ENCODE measurements at regions not wholly inside any gene's neighbourhood (a gene's known extent, or its start where the extent isn't known, plus 50 kb on each side); places are given as distances from the start of the nearest gene placed in this dataset.
A peak's percentile ranks its signal among the peaks of the same experiment; 100 is the strongest.

DNA sequence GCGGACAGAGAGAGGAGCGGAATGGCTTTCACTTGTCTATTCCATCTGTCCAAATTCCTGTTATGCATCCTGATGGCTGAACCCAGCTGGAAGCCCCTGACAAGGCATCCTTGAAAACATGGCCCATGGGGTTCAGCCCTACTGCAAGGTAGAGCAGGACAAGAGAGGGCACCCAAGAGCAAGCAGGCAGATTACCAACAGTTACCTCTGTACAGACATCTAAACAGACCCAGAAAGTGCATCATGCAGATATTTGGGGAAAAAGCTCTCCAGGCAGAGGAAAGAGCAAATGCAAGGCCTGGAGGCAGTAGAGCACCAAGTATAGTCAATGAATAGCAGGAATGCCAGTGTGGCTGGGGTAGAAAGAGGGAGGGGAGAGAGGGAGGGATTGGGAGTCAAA is 407.5 kb downstream of the PCNX1 start:
- DNase-seq (ENCODE audit: extremely low read depth in 1 of 11, low read depth in 9 of 11, low spot score in 4 of 11) = no peak

DNA sequence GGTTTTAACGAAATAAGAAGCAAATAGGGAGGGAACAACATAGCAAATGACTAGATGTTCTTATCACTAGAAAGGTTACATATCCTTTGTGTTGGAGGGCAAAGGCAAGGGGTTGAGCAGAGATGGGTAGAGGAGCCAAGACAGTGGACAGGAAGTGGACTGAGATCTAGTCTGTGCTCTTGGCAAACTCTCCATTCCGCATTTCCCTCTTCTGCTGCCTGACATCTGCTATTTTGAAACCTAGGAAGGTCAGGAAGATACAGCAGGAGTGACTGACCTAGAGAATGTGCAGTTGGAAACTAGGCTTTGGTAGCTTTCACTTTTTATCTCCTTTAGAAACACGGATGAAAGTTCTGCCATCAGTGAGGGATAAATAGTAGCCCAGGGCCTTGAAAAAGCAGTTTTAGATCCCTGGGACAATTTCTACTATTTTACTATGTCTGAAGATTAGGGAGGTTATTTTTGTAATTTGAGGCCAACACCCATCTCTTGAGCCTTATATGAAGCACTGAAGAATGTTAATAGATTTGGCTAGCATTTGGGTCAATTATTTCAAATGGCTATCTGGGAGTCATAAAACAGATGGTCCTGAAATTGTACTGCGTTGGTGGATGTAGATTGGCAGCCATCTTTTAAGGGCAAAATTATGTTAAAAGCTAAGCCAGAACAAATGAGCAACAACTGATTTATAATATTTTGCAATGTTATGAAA is 410.3 kb downstream of the PCNX1 start:
- DNase-seq (ENCODE audit: extremely low read depth in 1 of 11, low read depth in 9 of 11, low spot score in 4 of 11) = no peak

DNA sequence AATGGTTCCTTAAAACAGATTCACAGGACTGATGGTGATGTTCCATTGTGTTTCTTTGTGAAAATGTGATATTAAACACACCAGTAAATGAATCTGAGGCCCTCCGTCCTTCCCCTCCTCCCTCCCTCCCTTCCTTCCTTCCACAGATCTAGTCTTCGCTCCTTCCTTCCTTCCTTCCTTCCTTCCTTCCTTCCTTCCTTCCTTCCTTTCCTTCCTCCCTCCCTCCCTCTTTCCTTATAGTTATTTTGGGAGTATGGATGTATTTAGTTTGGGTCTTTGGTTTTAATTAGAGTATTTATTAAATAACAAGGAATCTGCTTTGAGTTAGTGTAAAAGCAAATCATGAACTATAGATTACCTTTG is 410.8 kb downstream of the PCNX1 start:
- DNase-seq (ENCODE audit: extremely low read depth in 1 of 11, low read depth in 9 of 11, low spot score in 4 of 11) = no peak

DNA sequence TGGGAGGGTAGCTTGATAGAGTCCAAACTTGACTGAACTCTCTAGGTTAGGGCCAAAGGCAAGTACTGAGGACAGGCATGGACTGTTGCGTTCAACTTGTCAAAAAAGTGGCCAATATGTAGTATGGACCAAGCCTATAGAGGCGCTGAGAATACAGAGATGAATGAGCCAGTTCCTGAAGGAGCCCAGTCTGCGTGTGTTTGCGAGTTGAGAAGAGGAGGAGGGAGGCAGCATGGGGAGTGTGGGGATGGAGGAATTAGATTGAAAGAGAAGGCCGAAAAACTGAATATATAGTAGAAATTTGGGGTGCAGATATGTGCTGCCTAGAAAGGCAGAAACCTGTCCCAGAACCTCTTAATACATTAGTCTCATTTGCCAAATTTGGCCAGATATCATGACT is 412.4 kb downstream of the PCNX1 start:
- peak in 2 of 11 donors; percentile 15 for DNase-seq (ENCODE audit: extremely low read depth in 1 of 11, low read depth in 9 of 11, low spot score in 4 of 11)

DNA sequence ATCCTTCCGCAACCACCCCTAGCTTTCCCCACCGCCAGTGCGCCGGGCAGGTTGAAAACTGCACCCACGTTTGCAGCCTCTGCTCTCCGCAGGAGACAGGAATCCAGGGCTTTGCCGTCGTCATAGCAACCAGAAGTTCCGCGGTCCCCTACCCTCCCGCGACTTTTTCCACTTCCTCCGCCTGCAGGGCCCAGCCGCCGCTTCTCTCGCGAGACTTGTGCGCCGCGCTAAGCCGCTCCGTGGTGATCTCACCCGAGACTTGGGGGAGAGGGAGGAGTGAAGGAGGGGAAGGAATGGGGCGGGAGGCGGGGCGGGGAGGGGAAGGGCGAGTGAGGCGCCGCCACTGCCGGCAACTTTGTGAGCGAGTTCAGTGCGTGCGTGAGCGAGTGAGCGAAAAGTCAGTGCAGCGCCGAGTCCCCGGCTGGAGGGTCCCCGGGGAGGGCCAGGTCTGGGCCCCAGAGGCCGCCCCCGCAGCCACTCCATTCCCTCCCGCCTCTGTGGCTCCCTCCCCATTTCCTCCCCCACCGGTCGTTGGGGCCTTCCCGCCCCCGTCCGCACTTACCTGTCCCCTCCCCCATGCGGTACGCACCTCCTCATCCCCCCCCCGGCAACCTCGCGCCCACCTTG is 413.0 kb downstream of the PCNX1 start, which contains the start of gene SIPA1L1:
SIPA1L1 (plus strand) TSS at position 370 of the 627 bp plus-strand sequence.
- DNase-seq (ENCODE audit: extremely low read depth in 1 of 11, low read depth in 9 of 11, low spot score in 4 of 11) = peak; percentile 94 to 99 (median 98)

DNA sequence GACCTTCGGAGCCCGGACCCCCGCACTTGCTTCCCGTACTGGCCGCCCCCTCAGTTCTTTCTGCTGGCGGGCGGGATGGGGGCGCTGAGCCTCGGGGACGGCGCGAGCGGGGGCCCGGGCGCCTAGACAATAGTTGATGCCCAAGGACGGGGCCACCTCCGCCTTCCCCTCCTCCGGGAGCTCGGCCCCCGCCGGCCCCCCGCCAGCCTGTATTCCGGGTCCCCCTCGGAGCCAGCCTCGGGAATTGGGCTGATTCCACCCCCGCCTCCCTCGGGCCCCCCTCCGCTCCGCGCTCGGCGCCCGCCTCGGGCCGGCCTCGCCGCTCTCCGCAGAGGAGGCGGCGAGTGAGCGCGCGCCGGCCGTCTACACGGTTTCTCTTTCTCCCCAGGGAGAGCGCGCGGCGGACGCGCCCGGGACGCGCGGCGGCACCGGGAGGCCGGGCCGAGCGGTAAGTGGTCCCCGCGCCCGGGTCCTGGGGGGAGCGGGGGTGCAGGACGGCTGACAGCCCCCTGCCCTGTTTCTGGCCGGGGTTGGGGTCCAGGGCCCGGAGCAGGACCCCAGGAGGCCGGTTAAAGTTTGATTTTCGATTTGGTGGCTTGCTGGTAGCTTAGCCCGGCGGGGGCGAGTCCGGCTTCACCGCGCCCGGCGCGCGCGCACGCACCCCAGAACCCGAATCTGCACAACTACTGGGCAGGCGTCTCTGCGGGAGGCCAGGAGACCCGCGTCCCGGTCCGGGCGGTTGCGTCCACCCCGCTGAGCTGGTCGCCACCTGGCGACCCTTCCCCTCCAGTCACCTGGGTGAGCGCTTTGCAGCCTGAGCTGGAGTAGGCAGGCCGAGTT is 413.7 kb downstream of the PCNX1 start:
- peak in 8 of 11 donors; percentile 36 to 63 (median 52) for DNase-seq (ENCODE audit: extremely low read depth in 1 of 11, low read depth in 9 of 11, low spot score in 4 of 11)

DNA sequence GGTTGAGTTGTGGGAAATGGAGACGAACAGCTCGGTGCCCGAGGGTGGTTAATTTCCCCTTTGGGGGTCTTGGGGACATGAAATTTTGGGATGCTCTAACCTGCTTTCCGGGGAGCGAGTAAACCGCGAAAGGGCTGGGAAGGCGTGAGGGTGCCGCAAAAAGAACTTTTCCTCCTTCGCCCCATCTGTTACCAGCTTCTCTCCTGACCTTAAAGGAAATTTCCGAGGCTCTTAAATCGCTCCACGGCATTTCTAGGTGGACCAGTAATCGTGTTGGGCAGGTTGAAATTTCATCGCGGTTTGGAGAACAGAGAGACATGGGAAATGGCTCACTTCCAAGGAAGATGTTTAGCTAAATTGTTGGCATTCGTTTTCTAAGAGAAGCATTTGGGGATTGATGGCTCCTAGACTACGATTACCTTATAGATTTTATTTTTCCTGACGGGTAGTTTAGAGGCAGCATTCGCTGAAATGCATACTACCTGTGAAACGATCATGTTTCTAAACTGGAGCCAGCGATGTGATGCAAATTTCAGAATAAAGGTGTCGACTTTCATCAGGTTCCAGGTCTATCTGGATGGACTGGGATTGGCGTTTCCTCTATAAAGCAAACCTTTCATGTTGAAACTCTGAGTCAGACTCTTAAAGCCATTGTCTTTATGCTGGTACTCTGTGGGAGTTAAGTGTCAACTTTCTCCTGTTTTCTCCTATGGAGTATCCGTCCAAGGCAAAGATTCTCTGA is 414.5 kb downstream of the PCNX1 start:
- peak in 7 of 11 donors; percentile 23 to 47 (median 34) for DNase-seq (ENCODE audit: extremely low read depth in 1 of 11, low read depth in 9 of 11, low spot score in 4 of 11)

DNA sequence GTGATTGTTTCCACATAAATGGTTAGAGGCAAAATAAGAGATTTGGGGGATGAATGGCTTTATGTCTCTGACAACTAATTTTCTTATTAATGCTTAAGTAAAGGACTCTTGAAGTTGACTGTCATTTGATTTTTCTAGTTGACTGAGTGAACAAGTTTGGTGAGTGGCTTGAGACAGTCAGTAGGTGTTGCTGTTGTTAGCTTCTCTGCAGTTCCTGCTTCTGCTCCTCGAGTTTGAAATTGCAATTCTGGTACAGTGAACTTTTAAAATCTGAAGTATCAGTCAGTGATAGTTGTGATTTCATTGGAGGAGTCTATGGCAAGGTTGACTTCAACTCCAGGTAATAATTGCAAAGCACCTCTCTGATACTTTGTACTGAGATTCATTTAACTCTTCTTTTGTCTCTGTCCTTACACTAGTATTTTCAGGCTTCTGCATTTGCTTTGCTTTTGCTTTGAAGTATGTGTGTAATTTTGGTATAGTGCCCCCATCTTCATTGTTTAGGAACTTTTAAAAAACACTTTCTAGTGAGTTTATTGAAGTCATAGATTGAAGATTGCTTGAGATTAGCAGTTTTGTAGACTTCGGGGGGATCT is 415.5 kb downstream of the PCNX1 start:
- peak in 6 of 11 donors; percentile 16 to 56 (median 30) for DNase-seq (ENCODE audit: extremely low read depth in 1 of 11, low read depth in 9 of 11, low spot score in 4 of 11)

DNA sequence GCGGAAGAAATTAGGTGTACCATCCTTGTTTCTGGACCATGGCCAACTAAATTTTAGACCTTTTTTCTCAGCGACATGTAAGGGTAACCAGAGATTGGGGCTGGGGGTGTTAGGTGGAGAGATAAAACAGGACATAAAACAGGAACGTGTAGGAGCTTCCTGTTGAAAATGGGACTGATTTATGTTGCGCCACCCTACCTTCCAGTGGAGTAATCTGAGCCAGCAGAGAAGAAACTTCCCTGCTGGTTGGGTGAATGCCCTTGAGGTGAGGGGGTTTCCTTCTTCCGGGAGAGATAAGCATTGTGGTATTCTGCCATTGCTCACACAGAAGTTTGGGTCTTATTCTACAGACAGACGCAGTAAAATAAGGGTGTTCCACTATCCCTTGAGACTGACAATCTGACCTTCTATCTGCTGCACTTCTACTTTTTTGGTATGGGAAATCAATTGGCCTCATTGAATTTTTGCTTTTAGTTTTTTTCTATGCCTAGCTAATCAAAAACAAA is 417.6 kb downstream of the PCNX1 start:
- DNase-seq (ENCODE audit: extremely low read depth in 1 of 11, low read depth in 9 of 11, low spot score in 4 of 11) = peak in 7 of 11 donors; percentile 16 to 59 (median 46)

DNA sequence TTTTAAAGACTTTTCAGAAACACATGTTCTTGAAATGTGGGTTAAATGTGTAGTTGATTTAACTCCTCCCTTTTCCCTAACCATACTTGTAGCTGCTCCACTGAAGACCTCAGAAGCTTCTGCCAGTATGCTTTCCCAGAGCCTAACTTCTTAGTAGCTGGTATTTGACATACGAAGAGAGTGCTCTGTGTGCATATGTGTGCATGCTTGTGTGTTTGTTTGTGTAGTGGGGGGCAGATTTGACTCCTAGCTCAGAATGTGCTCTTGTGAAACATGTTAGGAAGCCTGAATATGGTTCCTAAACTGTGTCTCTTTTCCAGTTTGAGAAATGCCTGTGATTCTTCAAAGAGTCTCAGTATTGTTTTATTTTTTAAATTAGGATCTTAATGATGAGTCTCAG is 420.4 kb downstream of the PCNX1 start:
- DNase-seq (ENCODE audit: extremely low read depth in 1 of 11, low read depth in 9 of 11, low spot score in 4 of 11) = no peak

DNA sequence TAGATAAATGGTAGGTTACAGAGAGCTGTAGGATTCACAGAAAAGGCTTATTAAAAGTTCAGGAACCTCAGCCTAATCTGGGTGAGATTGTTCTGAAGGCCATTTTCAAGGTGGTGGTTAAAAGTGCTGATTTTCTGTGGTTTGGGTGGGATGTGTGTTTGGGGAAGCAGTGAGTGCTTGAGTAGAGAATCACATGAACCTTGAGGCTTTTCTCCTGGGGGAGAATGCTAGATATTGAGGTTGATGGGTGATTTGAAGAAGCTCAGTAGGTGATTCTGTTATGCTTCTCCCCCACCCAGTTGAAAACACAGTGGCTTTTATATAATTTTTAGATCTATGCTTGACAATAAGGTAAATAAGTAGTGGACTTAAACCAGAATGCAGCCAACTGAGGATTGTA is 420.9 kb downstream of the PCNX1 start:
- DNase-seq (ENCODE audit: extremely low read depth in 1 of 11, low read depth in 9 of 11, low spot score in 4 of 11) = no peak

DNA sequence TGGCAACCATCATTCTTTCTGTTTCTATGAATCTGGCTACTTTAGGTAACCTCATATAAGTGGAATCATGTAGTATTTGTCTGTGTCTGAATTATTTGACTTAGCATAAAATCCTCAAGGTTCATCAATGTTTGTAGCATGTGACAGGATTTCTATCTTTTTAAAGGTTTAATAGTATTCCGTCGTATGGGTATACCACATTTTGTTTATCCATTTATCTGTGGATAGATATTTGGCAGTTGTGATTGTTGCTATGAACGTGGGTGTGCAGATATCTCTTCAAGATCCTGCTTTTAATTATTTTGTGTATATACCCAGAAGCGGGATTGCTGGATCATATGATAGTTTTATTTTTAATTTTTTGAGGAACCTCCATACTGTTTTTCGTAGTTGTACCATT is 421.7 kb downstream of the PCNX1 start:
- no peak for DNase-seq (ENCODE audit: extremely low read depth in 1 of 11, low read depth in 9 of 11, low spot score in 4 of 11)

DNA sequence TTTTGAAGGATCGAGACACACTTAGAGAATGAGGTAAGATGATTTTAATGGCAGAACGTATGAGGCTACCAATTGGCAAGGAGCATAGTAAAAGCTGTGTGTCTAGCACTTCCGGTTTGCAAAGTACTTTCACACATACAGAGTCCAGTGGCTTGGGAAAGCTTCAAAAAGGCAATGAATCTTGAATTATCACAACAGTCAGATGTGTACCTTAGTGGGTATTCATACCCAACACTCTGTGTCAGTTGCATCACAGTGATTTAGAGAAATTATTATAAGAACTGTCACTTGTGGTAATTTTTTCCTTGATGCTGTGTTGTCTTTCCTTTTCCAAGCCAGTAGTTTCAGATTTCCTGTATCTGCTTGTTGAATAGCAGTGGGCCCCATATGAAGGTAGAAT is 424.1 kb downstream of the PCNX1 start:
- DNase-seq (ENCODE audit: extremely low read depth in 1 of 11, low read depth in 9 of 11, low spot score in 4 of 11) = no peak

DNA sequence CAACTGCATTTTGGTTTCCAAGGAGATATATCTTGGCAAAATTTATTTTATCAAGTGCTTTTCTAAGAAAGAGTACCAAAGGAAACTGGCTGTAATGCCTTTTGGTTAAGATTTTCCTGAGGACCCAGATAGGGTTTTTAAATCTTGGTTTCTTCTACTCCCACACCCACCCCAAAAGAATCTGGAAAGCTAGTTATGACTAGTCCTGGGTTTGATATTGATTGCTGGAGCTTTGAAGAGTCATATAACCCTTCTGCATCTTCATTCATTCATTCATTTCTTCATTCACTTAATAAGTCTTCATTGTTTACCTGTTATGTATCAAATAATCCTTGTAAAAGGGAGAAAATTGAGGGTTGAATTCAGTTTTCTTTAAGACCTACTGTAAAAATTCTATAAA is 425.2 kb downstream of the PCNX1 start:
- no peak for DNase-seq (ENCODE audit: extremely low read depth in 1 of 11, low read depth in 9 of 11, low spot score in 4 of 11)

DNA sequence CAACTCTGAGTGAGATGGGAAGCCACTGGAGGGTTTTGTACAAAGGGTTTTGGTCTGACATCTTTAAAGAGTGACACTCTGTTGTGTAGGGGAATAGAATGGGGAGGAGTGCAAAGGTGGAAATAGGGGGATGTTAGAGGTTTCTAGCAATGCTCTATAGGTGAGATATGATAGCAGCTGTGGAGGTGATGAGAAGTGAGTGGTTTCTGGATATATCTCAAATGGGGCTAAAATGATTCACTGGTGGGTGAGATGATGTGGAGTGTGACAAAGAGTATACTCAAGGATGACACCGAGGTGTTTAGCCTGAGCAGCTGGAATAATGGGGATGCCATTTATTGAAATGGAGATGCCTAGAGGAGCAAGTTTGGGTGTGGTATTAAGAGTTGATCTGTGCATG is 426.4 kb downstream of the PCNX1 start:
- DNase-seq (ENCODE audit: extremely low read depth in 1 of 11, low read depth in 9 of 11, low spot score in 4 of 11) = no peak

DNA sequence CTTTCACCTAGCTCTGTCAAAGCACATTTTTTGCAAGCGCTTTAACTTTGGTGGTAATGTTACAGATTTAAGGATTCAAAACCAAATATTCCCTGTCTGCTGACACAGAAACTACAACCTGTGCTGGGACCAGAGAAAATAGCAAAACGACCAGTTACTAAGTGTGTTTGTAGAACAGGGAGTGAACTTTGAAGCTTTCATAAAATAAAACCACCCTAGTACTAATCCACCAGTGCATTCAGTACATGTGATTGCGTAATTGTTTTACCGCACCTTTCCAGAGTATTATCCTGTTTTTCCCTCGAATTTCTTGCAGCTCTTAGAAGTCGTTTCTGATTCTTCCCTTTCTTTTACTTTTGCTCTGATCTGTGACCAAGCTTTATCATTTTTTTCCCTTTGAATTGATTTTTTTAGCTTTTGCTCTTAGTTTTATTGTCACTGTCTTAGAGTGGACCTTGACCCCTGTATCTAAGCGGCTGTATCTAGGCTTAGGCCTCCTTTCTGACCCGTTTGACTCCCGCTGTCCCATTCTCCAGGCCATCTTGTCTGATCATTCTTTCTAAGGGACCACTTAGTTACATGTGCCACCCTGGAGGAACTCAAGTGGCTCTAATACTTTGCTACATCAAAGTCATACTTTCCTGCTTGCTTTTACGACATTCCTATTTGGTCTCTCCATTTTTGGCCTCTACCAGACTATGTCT is 429.4 kb downstream of the PCNX1 start:
- no peak for DNase-seq (ENCODE audit: extremely low read depth in 1 of 11, low read depth in 9 of 11, low spot score in 4 of 11)

DNA sequence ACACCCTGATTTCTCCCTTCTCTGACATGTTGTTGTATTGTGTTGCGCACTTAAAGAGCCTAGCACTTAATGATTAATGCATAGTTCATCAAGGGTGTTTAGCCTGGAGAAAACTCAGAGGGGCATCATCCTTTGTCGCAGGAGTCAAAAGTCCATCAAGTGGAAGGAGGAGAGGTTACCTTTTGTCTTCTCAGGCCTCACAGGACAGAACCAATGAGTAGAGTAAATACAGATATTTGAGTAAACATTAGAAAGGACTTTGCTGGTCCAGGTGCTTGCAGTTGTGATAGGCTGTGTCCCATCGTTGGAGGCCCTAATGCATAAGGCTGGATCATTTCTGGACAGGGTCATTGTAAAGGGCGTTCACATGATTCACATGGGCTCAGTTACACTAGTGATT is 430.9 kb downstream of the PCNX1 start:
- DNase-seq (ENCODE audit: extremely low read depth in 1 of 11, low read depth in 9 of 11, low spot score in 4 of 11) = no peak
